SK-N-SH treated with all-trans-retinoic acid at 6 μM for 48 hours (cell line): ENCODE measurements at regions not wholly inside any gene's neighbourhood (a gene's known extent, or its start where the extent isn't known, plus 50 kb on each side); places are given as distances from the start of the nearest gene placed in this dataset.

Experiments
- ATAC-seq: fragments of 200-7000 bp; cut with Tn5 transposase; 3 replicates; pipeline ENCODE4 v1.9.1; 2020; ENCODE audit warnings: mild to moderate bottlenecking, moderate library complexity
- ARNTL ChIP-seq: fragments of 450-650 bp; formaldehyde crosslinking; IDR thresholded peaks from 2 replicates; pipeline ENCODE4 v1.5.0; 2020; ENCODE audit warnings: low read depth, mild to moderate bottlenecking, moderate library complexity, borderline replicate concordance
- BACH2 ChIP-seq: fragments of 250-450 bp; sonication (Bioruptor Pico); IDR thresholded peaks from 2 replicates; pipeline ENCODE4 v1.9.0; 2021; ENCODE audit warnings: mild to moderate bottlenecking, borderline replicate concordance
- CREB5 ChIP-seq: fragments of 250-450 bp; sonication (Bioruptor Pico); IDR thresholded peaks from 2 replicates; pipeline ENCODE4 v1.5.1; 2020; ENCODE audit warnings: low read depth, mild to moderate bottlenecking, moderate library complexity
- CSDC2 ChIP-seq: fragments of 250-450 bp; sonication (Bioruptor Pico); IDR thresholded peaks from 2 replicates; pipeline ENCODE4 v1.5.0; 2020; ENCODE audit warnings: mild to moderate bottlenecking, moderate library complexity
- CSRNP3 ChIP-seq: fragments of 250-450 bp; sonication (Bioruptor Pico); IDR thresholded peaks from 2 replicates; pipeline ENCODE4 v1.5.1; 2021; ENCODE audit warnings: mild to moderate bottlenecking, moderate library complexity
- ESRRG ChIP-seq: fragments of 250-450 bp; sonication (Bioruptor Pico); IDR thresholded peaks from 2 replicates; pipeline ENCODE4 v1.6.1; 2021; ENCODE audit warnings: mild to moderate bottlenecking
- ISL1 ChIP-seq: fragments of 250-450 bp; sonication (Bioruptor Pico); IDR thresholded peaks from 2 replicates; pipeline ENCODE4 v2.1.2; 2022; ENCODE audit warnings: mild to moderate bottlenecking, moderate library complexity
- OSR1 ChIP-seq: fragments of 250-450 bp; sonication (Bioruptor Pico); IDR thresholded peaks from 2 replicates; pipeline ENCODE4 v1.8.0; 2022; ENCODE audit warnings: moderate library complexity, mild to moderate bottlenecking, inconsistent platforms
- PATZ1 ChIP-seq: fragments of 250-450 bp; sonication (Bioruptor Pico); IDR thresholded peaks from 2 replicates; pipeline ENCODE4 v1.8.0; 2020; ENCODE audit warnings: mild to moderate bottlenecking, moderate library complexity, borderline replicate concordance
- PPARA ChIP-seq: fragments of 250-450 bp; sonication (Bioruptor Pico); IDR thresholded peaks from 2 replicates; pipeline ENCODE4 v1.5.0; 2020; ENCODE audit warnings: mild to moderate bottlenecking, borderline replicate concordance
- RARB ChIP-seq: fragments of 250-450 bp; sonication (Bioruptor Pico); IDR thresholded peaks from 2 replicates; pipeline ENCODE4 v1.8.0; 2021; ENCODE audit warnings: mild to moderate bottlenecking, moderate library complexity
- SNAI2 ChIP-seq: fragments of 250-450 bp; sonication (Bioruptor Pico); IDR thresholded peaks from 2 replicates; pipeline ENCODE4 v1.5.0; 2020; ENCODE audit warnings: mild to moderate bottlenecking, moderate library complexity
- TCF4 ChIP-seq: fragments of 250-450 bp; sonication (Bioruptor Pico); IDR thresholded peaks from 2 replicates; pipeline ENCODE4 v1.8.0; 2021; ENCODE audit warnings: mild to moderate bottlenecking, moderate library complexity, borderline replicate concordance
- TOX ChIP-seq: fragments of 250-450 bp; sonication (Bioruptor Pico); IDR thresholded peaks from 2 replicates; pipeline ENCODE4 v1.8.0; 2021; ENCODE audit warnings: mild to moderate bottlenecking, moderate library complexity, borderline replicate concordance
- TSHZ2 ChIP-seq: fragments of 250-450 bp; sonication (Bioruptor Pico); IDR thresholded peaks from 2 replicates; pipeline ENCODE4 v1.5.0; 2020; ENCODE audit warnings: mild to moderate bottlenecking, moderate library complexity
- ZC3H10 ChIP-seq: fragments of 250-450 bp; sonication (Bioruptor Pico); IDR thresholded peaks from 2 replicates; pipeline ENCODE4 v1.5.1; 2021; ENCODE audit warnings: mild to moderate bottlenecking, moderate library complexity
- ZFP3 ChIP-seq: fragments of 250-450 bp; sonication (Bioruptor Pico); IDR thresholded peaks from 2 replicates; pipeline ENCODE4 v1.5.0; 2020; ENCODE audit warnings: mild to moderate bottlenecking, moderate library complexity
- ZFP30 ChIP-seq: fragments of 450-650 bp; formaldehyde crosslinking; IDR thresholded peaks from 2 replicates; pipeline ENCODE4 v1.5.0; 2022; ENCODE audit warnings: mild to moderate bottlenecking, moderate library complexity
- ZNF565 ChIP-seq: fragments of 450-650 bp; formaldehyde crosslinking; conservative IDR thresholded peaks from 2 replicates; pipeline ENCODE4 v1.5.0; 2020; ENCODE audit warnings: low read depth, mild to moderate bottlenecking, moderate library complexity
- ZNF70 ChIP-seq: fragments of 450-650 bp; formaldehyde crosslinking; IDR thresholded peaks from 2 replicates; pipeline ENCODE4 v1.5.0; 2020; ENCODE audit warnings: mild to moderate bottlenecking, moderate library complexity
- ZNF8 ChIP-seq: fragments of 450-650 bp; formaldehyde crosslinking; IDR thresholded peaks from 2 replicates; pipeline ENCODE4 v1.5.0; 2020; ENCODE audit warnings: mild to moderate bottlenecking, moderate library complexity

- TF ChIP-seq PATZ1 (CRISPR knock-in tag) = no peak
- TF ChIP-seq ARNTL (CRISPR knock-in tag) = no peak
- TF ChIP-seq TOX (CRISPR knock-in tag) = no peak
- no peak for TF ChIP-seq CREB5 (CRISPR knock-in tag)
- no peak for TF ChIP-seq PPARA (CRISPR knock-in tag)
- no peak for TF ChIP-seq ESRRG (CRISPR knock-in tag)
- no peak for TF ChIP-seq ZFP30 (CRISPR knock-in tag)
- no peak for TF ChIP-seq ISL1
- TF ChIP-seq, all 23 proteins: peak for 0
- ATAC-seq = no peak
Measured at GRCh38 chr20:62566266-62566665, 76.0 kb upstream of the SLCO4A1 start.

GRCh38 chr20:62566771-62567170 is 75.5 kb upstream of the SLCO4A1 start:
- ATAC-seq = no peak

GRCh38 chr20:62567246-62568044 is 74.9 kb upstream of the SLCO4A1 start:
- no peak for TF ChIP-seq SNAI2 (CRISPR knock-in tag)
- no peak; the same call in 2 of the 3 replicates for ATAC-seq

More at GRCh38 chr20:62566771-62567170, 75.5 kb upstream of the SLCO4A1 start:
- TF ChIP-seq CSDC2 (no peak), ARNTL (CRISPR knock-in tag) (no peak), ESRRG (CRISPR knock-in tag) (no peak), PPARA (CRISPR knock-in tag) (no peak), ISL1 (no peak), TCF4 (CRISPR knock-in tag) (no peak), RARB (CRISPR knock-in tag) (no peak)
- TF ChIP-seq, all 23 proteins: peak for 0

- ATAC-seq = no peak
- TF ChIP-seq PATZ1 (CRISPR knock-in tag) = no peak
- TF ChIP-seq PPARA (CRISPR knock-in tag) = no peak
- TF ChIP-seq OSR1 (CRISPR knock-in tag) = no peak
- no peak for TF ChIP-seq ZFP30 (CRISPR knock-in tag)
- TF ChIP-seq TCF4 (CRISPR knock-in tag) = no peak
- TF ChIP-seq ESRRG (CRISPR knock-in tag) = no peak
- TF ChIP-seq ZNF565 (CRISPR knock-in tag) = no peak
- no peak for TF ChIP-seq ZNF70
- no peak for TF ChIP-seq SNAI2 (CRISPR knock-in tag)
- TF ChIP-seq ZC3H10 = no peak
- TF ChIP-seq ZFP3 (CRISPR knock-in tag) = no peak
- no peak for TF ChIP-seq CREB5 (CRISPR knock-in tag)
- no peak for TF ChIP-seq CSDC2
- no peak for TF ChIP-seq ZNF8
- TF ChIP-seq ISL1 = no peak
- TF ChIP-seq BACH2 = no peak
- TF ChIP-seq TSHZ2 = no peak
- TF ChIP-seq ARNTL (CRISPR knock-in tag) = no peak
- no peak for TF ChIP-seq CSRNP3 (CRISPR knock-in tag)
Measured at GRCh38 chr20:62568045-62568389, 74.3 kb upstream of the SLCO4A1 start.
